Rectal smooth muscle tissue (tissue), 1 donor: ENCODE measurements at regions not wholly inside any gene's neighbourhood (a gene's known extent, or its start where the extent isn't known, plus 50 kb on each side); places are given as distances from the start of the nearest gene placed in this dataset.

Experiments
- H3K27ac ChIP-seq: one replicate; pipeline ENCODE4 v1.7.0; 2013; ENCODE audit warnings: low read depth, low read length, inconsistent platforms
- H3K27me3 ChIP-seq: one replicate; pipeline ENCODE4 v1.7.0; 2013; ENCODE audit warnings: low read length; ENCODE audit not compliant: control insufficient read depth, insufficient read depth
- H3K36me3 ChIP-seq: one replicate; pipeline ENCODE4 v1.7.0; 2013; ENCODE audit warnings: low read length; ENCODE audit not compliant: control insufficient read depth, insufficient read depth
- H3K4me1 ChIP-seq: one replicate; pipeline ENCODE4 v1.7.0; 2013; ENCODE audit warnings: low read length; ENCODE audit not compliant: control insufficient read depth, insufficient read depth
- H3K4me3 ChIP-seq: one replicate; pipeline ENCODE4 v1.7.0; 2013; ENCODE audit warnings: low read length
- H3K9ac ChIP-seq: one replicate; pipeline ENCODE4 v1.7.0; 2013; ENCODE audit warnings: low read length

- Histone ChIP-seq H3K27me3 (no peaks in the 10 kb centered on the region), H3K4me3 (no peak overlapping the region), H3K4me1 (no peaks in the 10 kb centered on the region), H3K9ac (no peak overlapping the region), H3K27ac (no peak overlapping the region), H3K36me3 (no peaks in the 10 kb centered on the region)
Observed at GRCh38 chr5:39880985-39881384, 456.2 kb upstream of the DAB2 start.

GRCh38 chr5:39877479-39877878 lies 452.7 kb upstream of the DAB2 start:
- Histone ChIP-seq H3K4me1 (no peaks in the 10 kb centered on the region), H3K4me3 (no peak overlapping the region), H3K27ac (no peak overlapping the region)

GRCh38 chr5:39876146-39876545 lies 451.4 kb upstream of the DAB2 start:
- no peak overlapping the region for H3K27ac ChIP-seq
- no peaks in the 10 kb centered on the region for H3K4me1 ChIP-seq
- H3K27me3 ChIP-seq: no peaks in the 10 kb centered on the region
- no peak overlapping the region for H3K9ac ChIP-seq
- H3K36me3 ChIP-seq: no peaks in the 10 kb centered on the region
- no peak overlapping the region for H3K4me3 ChIP-seq

More at GRCh38 chr5:39877479-39877878, 452.7 kb upstream of the DAB2 start:
- no peak overlapping the region for H3K9ac ChIP-seq
- no peaks in the 10 kb centered on the region for H3K27me3 ChIP-seq
- no peaks in the 10 kb centered on the region for H3K36me3 ChIP-seq

- Histone ChIP-seq H3K27ac (no peak overlapping the region), H3K36me3 (no peaks in the 10 kb centered on the region), H3K27me3 (no peaks in the 10 kb centered on the region), H3K4me1 (no peaks in the 10 kb centered on the region), H3K4me3 (no peak overlapping the region), H3K9ac (no peak overlapping the region)
Observed at GRCh38 chr5:39870137-39870536, 445.4 kb upstream of the DAB2 start.

- H3K27ac ChIP-seq: no peak overlapping the region
- H3K36me3 ChIP-seq: no peaks in the 10 kb centered on the region
Observed at GRCh38 chr5:39869396-39869795, 444.6 kb upstream of the DAB2 start.

GRCh38 chr5:39867923-39868322 lies 443.1 kb upstream of the DAB2 start:
- Histone ChIP-seq H3K4me1 (no peaks in the 10 kb centered on the region), H3K27ac (no peak overlapping the region), H3K4me3 (no peak overlapping the region), H3K27me3 (no peaks in the 10 kb centered on the region), H3K36me3 (no peaks in the 10 kb centered on the region), H3K9ac (no peak overlapping the region)

More at GRCh38 chr5:39869396-39869795, 444.6 kb upstream of the DAB2 start:
- Histone ChIP-seq H3K9ac (no peak overlapping the region), H3K4me3 (no peak overlapping the region), H3K27me3 (no peaks in the 10 kb centered on the region), H3K4me1 (no peaks in the 10 kb centered on the region)

- no peaks in the 10 kb centered on the region for H3K4me1 ChIP-seq
- H3K9ac ChIP-seq: no peak overlapping the region
- H3K27ac ChIP-seq: no peak overlapping the region
- no peaks in the 10 kb centered on the region for H3K27me3 ChIP-seq
- no peaks in the 10 kb centered on the region for H3K36me3 ChIP-seq
- no peak overlapping the region for H3K4me3 ChIP-seq
Observed at GRCh38 chr5:39863926-39864552, 439.3 kb upstream of the DAB2 start.

GRCh38 chr5:39857041-39857440 lies 432.3 kb upstream of the DAB2 start:
- no peak overlapping the region for H3K27ac ChIP-seq
- H3K27me3 ChIP-seq: no peaks in the 10 kb centered on the region
- no peaks in the 10 kb centered on the region for H3K4me1 ChIP-seq
- H3K9ac ChIP-seq: no peak overlapping the region
- no peak overlapping the region for H3K4me3 ChIP-seq
- no peaks in the 10 kb centered on the region for H3K36me3 ChIP-seq

GRCh38 chr5:39854771-39855410 lies 430.1 kb upstream of the DAB2 start:
- Histone ChIP-seq H3K27me3 (no peaks in the 10 kb centered on the region), H3K4me3 (no peak overlapping the region), H3K36me3 (no peaks in the 10 kb centered on the region), H3K27ac (no peak overlapping the region), H3K9ac (no peak overlapping the region), H3K4me1 (no peaks in the 10 kb centered on the region)

GRCh38 chr5:39850291-39850690 lies 425.5 kb upstream of the DAB2 start:
- no peaks in the 10 kb centered on the region for H3K4me1 ChIP-seq
- no peak overlapping the region for H3K27ac ChIP-seq
- H3K27me3 ChIP-seq: no peaks in the 10 kb centered on the region
- no peaks in the 10 kb centered on the region for H3K36me3 ChIP-seq
- H3K4me3 ChIP-seq: no peak overlapping the region
- no peak overlapping the region for H3K9ac ChIP-seq

GRCh38 chr5:39846144-39846543 lies 421.4 kb upstream of the DAB2 start:
- no peaks in the 10 kb centered on the region for H3K27me3 ChIP-seq
- H3K4me1 ChIP-seq: no peaks in the 10 kb centered on the region
- no peak overlapping the region for H3K9ac ChIP-seq
- H3K27ac ChIP-seq: no peak overlapping the region
- no peak overlapping the region for H3K4me3 ChIP-seq
- no peaks in the 10 kb centered on the region for H3K36me3 ChIP-seq

GRCh38 chr5:39843767-39844166 lies 419.0 kb upstream of the DAB2 start:
- Histone ChIP-seq H3K27ac (no peak overlapping the region), H3K36me3 (no peaks in the 10 kb centered on the region), H3K4me1 (no peaks in the 10 kb centered on the region), H3K9ac (no peak overlapping the region), H3K4me3 (no peak overlapping the region), H3K27me3 (no peaks in the 10 kb centered on the region)

GRCh38 chr5:39835371-39835770 lies 410.6 kb upstream of the DAB2 start:
- no peak overlapping the region for H3K4me3 ChIP-seq
- no peak overlapping the region for H3K9ac ChIP-seq
- H3K27ac ChIP-seq: no peak overlapping the region
- no peaks in the 10 kb centered on the region for H3K4me1 ChIP-seq
- H3K27me3 ChIP-seq: no peaks in the 10 kb centered on the region
- H3K36me3 ChIP-seq: no peaks in the 10 kb centered on the region
